Lung (tissue), 11 donors: ENCODE measurements at regions not wholly inside any gene's neighbourhood (a gene's known extent, or its start where the extent isn't known, plus 50 kb on each side); places are given as distances from the start of the nearest gene placed in this dataset.

Experiments used
- ATAC-seq: fragments of 200-7000 bp; cut with Tn5 transposase; one replicate; pipeline ENCODE4 v1.9.1; 2020; ENCODE audit warnings: moderate number of reproducible peaks; ENCODE audit not compliant: insufficient read depth, low FRiP score
- DNase-seq, 3 donors: peaks; one replicate each; pipeline ENCODE4 v3.0.0-alpha.2; 2013 to 2017
- H3K27ac ChIP-seq, 2 donors: one replicate each; pipeline ENCODE4 v1.5.1; 2013; ENCODE audit warnings: mild to moderate bottlenecking in 2 of 2, moderate library complexity in 2 of 2, control low read depth in 1 of 2, inconsistent platforms in 1 of 2, low read depth in 1 of 2, low read length in 1 of 2
- H3K27me3 ChIP-seq, 3 donors: one replicate each; pipeline ENCODE4 v1.5.1; 2013; ENCODE audit warnings: low read length in 2 of 3; ENCODE audit not compliant: control insufficient read depth in 3 of 3, insufficient read depth in 3 of 3
- H3K36me3 ChIP-seq, 4 donors: one replicate each; pipeline ENCODE4 v1.5.1; 2013; ENCODE audit warnings: low read length in 4 of 4, mild to moderate bottlenecking in 1 of 4, moderate library complexity in 1 of 4; ENCODE audit not compliant: control insufficient read depth in 4 of 4, insufficient read depth in 4 of 4
- H3K4me1 ChIP-seq, 5 donors: one replicate each; pipeline ENCODE4 v1.5.1; 2013; ENCODE audit warnings: low read length in 5 of 5, mild to moderate bottlenecking in 2 of 5, moderate library complexity in 1 of 5; ENCODE audit not compliant: control insufficient read depth in 5 of 5, insufficient read depth in 5 of 5
- H3K4me3 ChIP-seq: one replicate; pipeline ENCODE4 v1.5.1; 2013; ENCODE audit warnings: mild to moderate bottlenecking, control low read depth, moderate library complexity
- H3K9ac ChIP-seq, 2 donors: one replicate each; pipeline ENCODE4 v1.5.1; 2013; ENCODE audit warnings: low read length in 2 of 2, control low read depth in 1 of 2; ENCODE audit not compliant: insufficient read depth in 1 of 2
- H3K9me3 ChIP-seq, 4 donors: one replicate each; pipeline ENCODE4 v1.5.1; 2013; ENCODE audit warnings: low read length in 3 of 4, mild to moderate bottlenecking in 1 of 4, moderate library complexity in 1 of 4; ENCODE audit not compliant: control insufficient read depth in 4 of 4, insufficient read depth in 3 of 4
- WGBS, 2 donors: extraction: QIAGEN DNeasy Blood & Tissue Kit; methylation state at CpG; one replicate each; pipeline ENCODE4 v1.1.7; 2013; 5-methylcytosine and 5-hydroxymethylcytosine counted together
- TF ChIP-seq, protein P1 (sequence below): IDR thresholded peaks from 2 replicates; pipeline ENCODE4 v1.5.1; 2012; ENCODE audit warnings: mild to moderate bottlenecking; ENCODE audit errors: control extremely low read depth, extremely low read depth
- donor health status: control.
- donor health status: control.
- donor health status: Bipolar disorder and iron deficiency.
- donor health status: healthy.
- donor health status: DM: yes; HTN: yes; CAD: no.

- 91 to 92% methylated on average over 6 of the region's 6 CpGs for WGBS, 2 donors
- no peaks in the 10 kb centered on the region for H3K4me1 ChIP-seq
These were observed 98.0 kb upstream of the VLDLR start for GRCh38 chr9:2523591-2523990.

DNA sequence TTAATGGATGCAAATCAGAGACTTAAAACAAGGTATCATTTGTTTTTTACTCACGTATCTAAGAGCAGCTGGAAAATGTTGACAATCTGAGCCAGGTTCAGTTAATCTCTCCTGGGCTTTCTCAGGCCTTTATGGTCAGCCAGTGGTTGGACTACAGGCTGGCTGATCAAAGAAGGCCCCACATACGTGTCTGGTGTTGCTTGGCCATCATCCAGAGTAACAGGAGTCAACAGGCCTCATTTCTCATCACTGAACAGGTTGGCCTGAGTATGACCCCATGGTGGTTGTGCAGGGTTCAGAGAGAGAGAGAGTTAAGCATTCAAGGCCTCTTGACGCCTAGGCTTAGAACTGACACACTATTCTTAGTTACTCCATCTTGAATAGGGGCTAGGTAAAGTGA is 97.0 kb upstream of the VLDLR start:
- Histone ChIP-seq H3K9me3 (no peaks in the 10 kb centered on the region), H3K4me1 (no peaks in the 10 kb centered on the region), H3K9ac (no peak overlapping the region), H3K27ac (no peak overlapping the region), H3K27me3 (no peaks in the 10 kb centered on the region), H3K36me3 (peaks cover 0 to 2% (median 0%) of the 10 kb centered on the region in 4 donors), H3K4me3 (no peak overlapping the region)
- ATAC-seq (no peak), DNase-seq (no peak)
- TF ChIP-seq, protein P1, sequence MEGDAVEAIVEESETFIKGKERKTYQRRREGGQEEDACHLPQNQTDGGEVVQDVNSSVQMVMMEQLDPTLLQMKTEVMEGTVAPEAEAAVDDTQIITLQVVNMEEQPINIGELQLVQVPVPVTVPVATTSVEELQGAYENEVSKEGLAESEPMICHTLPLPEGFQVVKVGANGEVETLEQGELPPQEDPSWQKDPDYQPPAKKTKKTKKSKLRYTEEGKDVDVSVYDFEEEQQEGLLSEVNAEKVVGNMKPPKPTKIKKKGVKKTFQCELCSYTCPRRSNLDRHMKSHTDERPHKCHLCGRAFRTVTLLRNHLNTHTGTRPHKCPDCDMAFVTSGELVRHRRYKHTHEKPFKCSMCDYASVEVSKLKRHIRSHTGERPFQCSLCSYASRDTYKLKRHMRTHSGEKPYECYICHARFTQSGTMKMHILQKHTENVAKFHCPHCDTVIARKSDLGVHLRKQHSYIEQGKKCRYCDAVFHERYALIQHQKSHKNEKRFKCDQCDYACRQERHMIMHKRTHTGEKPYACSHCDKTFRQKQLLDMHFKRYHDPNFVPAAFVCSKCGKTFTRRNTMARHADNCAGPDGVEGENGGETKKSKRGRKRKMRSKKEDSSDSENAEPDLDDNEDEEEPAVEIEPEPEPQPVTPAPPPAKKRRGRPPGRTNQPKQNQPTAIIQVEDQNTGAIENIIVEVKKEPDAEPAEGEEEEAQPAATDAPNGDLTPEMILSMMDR, result no peak
- 68 to 72% methylated on average over 3 of the region's 3 CpGs for WGBS, 2 donors

More at GRCh38 chr9:2523591-2523990, 98.0 kb upstream of the VLDLR start:
- Histone ChIP-seq H3K9ac (no peak overlapping the region), H3K27me3 (no peaks in the 10 kb centered on the region), H3K9me3 (no peaks in the 10 kb centered on the region), H3K27ac (no peak overlapping the region), H3K36me3 (peaks cover 0 to 2% (median 0%) of the 10 kb centered on the region in 4 donors), H3K4me3 (no peak overlapping the region)
- TF ChIP-seq, protein P1, result no peak
- no peak for DNase-seq
- ATAC-seq, result no peak

DNA sequence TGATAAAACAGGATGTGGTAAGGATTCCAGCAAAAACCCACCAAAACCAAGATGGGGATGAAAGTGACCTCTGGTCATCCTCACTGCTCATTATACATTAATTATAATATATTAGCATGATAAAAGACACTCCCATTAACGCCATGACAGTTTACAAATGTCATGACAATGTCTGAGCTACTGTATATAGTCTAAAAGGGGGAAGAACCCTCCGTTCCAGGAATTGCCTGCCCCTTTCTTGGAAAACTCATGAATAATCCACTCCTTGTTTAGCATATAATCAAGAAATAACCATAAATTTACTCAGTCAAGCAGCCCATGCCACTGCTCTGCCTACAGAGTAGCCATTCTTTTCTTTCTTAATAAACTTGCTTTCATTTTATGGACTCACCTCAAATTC is 96.4 kb upstream of the VLDLR start:
- ATAC-seq, result no peak
- Histone ChIP-seq H3K36me3 (peaks cover 0 to 2% (median 0%) of the 10 kb centered on the region in 4 donors), H3K27me3 (no peaks in the 10 kb centered on the region), H3K27ac (no peak overlapping the region), H3K9ac (no peak overlapping the region), H3K4me3 (no peak overlapping the region), H3K9me3 (no peaks in the 10 kb centered on the region), H3K4me1 (no peaks in the 10 kb centered on the region)
- TF ChIP-seq, protein P1, result no peak
- 81 to 89% methylated on average over 2 of the region's 2 CpGs for WGBS, 2 donors
- DNase-seq, result no peak

DNA sequence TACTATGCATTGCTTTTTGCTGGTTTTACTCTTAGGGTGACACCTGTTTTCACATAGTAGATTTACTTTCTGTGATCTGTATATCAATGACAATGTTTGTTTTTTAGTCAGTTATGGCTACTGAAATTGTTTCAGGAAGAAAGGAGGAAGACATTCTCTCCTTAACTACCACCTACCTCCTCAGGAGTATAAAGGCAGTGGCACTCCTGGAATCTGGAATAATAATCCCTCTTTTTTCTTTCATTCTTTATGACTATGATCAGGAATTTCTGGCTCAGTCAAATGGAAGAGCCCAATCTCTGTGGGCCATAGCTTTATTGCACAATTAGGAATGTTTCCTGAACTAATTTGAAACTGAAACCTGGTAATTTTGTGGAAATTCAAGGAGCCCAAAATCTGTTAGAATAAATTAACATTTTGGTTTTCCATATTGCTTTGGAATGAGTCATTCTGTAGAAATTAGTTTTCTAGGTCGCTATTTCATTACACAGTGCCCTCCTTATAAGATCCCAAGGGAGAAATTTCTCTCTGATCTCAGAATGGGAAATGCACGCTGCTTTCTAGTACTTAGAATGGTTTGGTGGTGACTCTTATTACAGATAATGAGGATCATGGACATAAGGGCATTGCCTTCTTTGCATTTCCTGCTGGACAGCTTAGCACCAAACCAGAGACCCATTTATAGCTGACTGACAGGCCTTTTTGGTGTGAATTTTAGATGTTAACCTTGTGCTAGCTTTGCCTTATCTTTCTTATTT is 95.3 kb upstream of the VLDLR start:
- TF ChIP-seq, protein P1, result no peak
- H3K4me1 ChIP-seq, result no peaks in the 10 kb centered on the region
- WGBS, 2 donors, result 76 to 81% methylated on average over 2 of the region's 2 CpGs
- no peak for DNase-seq
- no peaks in the 10 kb centered on the region for H3K27me3 ChIP-seq
- no peak overlapping the region for H3K27ac ChIP-seq
- H3K36me3 ChIP-seq, result peaks cover 0 to 2% (median 0%) of the 10 kb centered on the region in 4 donors
- no peak overlapping the region for H3K9ac ChIP-seq
- no peak for ATAC-seq
- H3K9me3 ChIP-seq, result no peaks in the 10 kb centered on the region
- no peak overlapping the region for H3K4me3 ChIP-seq
